Right kidney (tissue), 1 donor: ENCODE measurements at regions not wholly inside any gene's neighbourhood (a gene's known extent, or its start where the extent isn't known, plus 50 kb on each side); places are given as distances from the start of the nearest gene placed in this dataset.
"Not testable (repeated sequence)": the region's sequence is repeated elsewhere in the genome, so short reads cannot be mapped to it uniquely, and the experiment has no call there.

Experiments
- DNase-seq: peaks from one replicate; pipeline ENCODE4 v3.0.0-alpha.2; 2016

DNA sequence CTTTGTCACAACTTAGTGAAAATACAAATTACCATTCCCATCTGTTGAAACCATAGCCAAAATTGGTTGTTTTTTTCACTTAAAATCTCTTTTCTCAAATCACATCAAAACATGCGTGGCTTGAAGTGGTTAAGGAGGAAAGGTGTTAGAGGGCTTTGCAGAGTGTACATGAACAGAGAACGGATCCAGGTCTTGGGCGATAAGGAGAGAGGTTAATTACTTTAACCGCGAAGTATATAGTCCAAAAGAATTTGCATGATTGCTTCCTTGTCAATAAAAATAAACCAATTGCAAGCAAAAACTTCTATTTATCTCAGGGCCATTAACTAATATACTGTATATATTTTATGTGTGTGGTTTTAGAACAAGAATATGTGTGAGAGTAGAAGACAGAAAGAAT, 813.9 kb upstream of the SORCS1 start:
- DNase-seq: no peak

DNA sequence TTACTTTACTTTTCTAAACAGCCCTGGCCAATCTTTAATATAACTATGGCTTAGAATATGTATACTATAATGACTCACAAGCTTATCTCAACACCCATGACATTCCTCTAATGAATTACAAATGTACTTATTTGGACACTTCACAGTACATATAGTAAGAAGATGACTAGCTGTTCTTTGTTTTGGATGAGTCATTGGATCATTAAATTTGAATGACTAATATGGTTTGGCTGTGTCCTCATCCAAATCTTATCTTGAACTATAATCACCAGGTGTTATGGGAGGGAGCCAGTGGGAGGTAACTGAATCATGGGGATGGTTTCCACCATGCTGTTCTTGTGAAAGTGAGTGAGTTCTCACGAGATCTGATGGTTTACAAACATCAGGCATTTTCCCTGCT, 807.5 kb upstream of the SORCS1 start:
- DNase-seq: no peak

DNA sequence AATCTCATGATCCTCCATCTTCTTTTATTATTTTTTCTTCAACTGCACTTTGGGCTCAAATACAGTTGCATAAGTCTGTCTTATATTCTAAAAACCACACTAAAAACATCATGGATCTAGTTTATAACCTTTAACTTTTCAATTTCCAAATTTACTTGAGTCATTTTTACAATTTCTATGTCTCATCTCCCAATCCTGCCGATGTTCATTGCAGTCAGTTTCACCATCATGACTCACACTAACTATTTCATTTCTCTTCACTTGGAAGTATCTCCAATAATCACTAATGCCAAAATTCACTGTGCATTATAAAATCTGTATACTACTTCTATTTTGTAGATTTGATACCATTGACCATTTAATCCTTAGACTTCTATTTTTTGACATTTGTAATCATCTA, 806.9 kb upstream of the SORCS1 start:
- no peak for DNase-seq

DNA sequence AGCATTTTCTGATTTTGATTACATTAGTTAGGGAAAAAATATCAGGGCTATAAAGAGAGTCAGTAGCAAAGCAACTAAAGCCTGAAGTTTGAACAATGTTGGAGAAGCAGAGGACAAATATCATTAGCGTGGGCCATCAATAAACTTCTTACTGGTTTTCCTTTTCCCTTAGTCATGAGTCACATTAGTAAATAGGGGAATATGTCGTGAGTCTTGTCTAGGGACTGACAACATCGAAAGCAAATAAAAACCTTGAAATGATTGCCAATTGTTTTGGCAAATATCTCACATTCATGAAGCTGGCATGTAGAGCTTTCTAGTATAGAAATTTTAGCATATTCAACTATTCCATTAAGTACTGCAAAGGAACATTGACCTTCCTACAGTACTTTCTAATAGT, 806.0 kb upstream of the SORCS1 start:
- no peak for DNase-seq

DNA sequence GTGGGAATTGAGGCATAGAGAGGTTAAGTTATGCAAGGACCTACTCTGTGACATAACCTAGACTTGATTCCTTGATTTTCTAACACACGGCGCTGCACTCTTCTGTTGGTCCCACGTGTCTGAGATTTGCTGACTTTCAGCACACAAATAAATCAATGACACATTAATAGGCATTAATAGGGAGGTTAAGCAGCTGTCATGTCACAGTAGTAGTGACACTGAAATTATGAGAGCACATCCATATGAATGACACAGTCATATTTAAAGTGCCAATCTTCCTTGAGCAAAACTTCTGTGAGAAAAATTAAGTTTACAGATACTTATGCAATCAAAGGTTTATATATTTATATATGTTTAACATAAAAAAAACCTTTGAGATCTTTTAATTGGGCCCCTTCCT, 805.4 kb upstream of the SORCS1 start:
- DNase-seq: no peak

DNA sequence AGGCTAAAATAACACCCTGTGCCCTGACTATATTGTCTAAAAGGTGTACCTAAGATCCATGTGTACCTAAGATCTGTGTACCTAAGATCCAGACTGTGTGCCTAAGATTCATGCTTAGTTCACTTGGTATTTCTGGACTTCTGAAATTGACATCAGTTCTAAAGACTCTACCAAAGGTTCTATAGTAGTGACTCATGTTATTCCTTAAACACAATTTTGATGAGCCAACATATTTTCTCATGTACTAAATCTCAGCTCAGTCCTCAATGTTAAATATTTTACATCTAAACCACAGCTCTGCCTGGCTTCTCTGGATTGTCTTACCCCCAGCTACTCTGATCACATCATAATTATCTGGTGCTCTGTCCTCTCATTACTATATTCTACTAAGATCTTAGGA, 802.3 kb upstream of the SORCS1 start:
- DNase-seq: no peak

DNA sequence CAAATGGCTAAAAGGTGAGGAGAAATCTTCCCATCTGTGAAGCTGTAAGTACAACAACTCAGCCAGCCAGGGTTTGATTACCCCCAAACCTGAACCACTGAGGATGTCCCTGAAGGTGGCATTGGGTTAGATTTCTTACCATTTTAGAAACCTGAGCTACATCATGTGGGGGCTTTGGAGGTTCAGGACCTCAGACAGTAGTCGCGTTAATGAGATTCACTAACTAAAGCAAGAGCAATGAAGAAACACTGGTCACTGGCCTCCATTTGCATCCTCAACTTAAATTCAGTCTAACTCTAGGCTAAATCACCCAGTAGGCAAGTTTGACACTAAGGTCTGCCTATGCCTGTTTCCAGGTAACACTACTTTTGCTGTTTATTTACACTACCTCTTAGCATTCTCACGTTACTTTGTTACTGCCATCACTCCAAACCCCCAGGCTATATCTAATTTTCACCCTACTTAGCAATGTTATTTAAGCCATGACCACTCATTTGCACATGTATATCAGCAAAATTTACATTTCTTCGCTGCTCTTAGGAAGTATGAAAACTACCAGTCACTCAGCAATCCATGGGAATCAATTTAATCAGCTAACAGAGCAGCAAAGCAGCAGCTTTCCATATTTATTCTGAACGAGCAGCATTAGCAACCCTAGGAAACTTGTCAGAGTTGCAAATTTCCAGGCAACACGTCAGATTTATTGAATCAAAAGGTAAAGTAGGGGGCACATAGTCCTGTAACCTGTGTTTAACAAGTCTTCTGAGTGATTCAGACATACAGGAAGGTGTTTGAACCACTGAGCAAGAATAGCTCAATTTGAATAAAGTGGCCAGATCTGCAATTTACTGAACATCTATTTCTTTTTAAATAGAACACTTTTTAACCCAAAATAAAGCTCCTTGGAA, 788.4 kb upstream of the SORCS1 start:
- no peak for DNase-seq

DNA sequence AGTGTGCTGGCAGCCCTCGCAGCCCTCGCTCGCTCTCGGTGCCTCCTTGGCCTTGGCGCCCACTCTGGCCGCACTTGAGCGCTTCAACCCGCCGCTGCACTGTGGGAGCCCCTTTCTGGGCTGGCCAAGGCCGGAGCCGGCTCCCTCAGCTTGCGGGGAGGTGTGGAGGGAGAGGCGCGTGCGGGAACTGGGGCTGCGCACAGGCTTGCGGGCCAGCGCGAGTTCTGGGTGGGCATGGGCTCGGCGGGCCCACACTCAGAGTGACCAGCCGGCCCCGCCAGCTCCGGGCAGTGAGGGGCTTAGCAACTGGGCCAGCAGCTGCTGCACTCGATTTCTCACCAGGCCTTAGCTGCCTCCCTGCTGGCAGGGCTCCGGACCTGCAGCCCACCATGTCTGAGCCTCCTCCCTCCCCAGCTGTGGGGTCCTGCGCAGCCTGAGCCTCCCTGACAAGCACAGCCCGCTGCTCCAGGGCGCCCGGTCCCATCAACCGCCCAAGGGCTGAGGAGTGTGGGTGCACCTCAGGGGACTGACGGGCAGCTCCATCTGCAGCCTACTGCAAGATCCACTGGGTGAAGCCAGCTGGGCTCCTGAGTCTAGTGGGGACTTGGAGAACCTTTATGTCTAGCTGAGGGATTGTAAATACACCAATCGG, 786.0 kb upstream of the SORCS1 start:
- not testable (repeated sequence) for DNase-seq

DNA sequence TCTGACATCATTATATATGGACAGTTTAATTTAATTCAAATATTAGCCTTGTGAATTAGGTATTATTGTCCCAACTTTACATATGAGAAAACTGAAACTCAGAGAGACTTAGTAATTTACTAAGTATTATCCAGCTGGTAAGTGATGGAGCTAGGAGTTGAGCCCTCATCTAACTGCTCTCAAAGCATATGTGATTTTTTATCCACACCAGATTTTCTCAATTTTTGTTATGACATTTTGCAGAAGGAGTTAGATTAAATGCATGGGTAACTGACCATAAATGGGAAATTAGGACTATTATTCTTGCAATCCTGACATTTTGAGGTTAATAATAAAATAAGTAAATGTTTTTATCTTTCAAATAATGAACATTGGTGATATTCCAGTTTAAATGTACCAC, 778.3 kb upstream of the SORCS1 start:
- no peak for DNase-seq

DNA sequence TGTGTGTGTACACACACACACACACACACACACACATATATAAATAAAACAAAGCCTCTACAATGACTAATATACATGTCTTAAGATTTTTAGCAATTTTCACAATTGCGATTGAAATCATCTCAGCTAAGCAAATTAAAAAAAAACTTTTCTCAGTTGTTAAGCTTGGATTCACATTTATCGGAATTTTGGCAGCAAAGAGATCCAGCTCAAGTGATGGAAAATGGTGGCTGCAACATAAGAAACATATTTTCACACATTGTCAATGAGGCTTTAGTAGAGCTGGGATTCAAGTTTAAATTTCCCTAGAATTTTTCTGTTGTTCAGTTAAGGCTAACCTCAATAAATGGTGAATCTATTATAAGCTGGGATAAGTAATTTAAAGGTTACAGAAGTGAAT, 768.6 kb upstream of the SORCS1 start:
- DNase-seq: no peak

DNA sequence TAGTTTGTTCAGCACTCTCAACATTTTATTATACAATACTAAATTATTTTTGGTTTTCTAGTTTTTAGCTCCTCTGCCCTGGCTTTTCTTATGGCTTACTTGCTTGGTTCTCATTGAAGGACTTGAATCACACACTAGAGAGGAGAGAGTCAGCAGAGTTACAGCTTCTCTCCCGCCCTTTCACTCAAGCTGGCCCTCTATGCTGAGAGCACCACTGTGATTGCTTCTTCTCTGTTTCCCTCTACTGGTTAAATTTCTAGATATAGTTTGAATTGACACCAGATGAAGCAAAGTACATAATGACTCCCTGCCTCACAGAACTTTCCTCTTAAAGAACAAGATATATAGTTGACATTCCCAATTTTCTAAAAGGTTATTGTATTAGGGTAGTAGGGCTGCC, 767.3 kb upstream of the SORCS1 start:
- DNase-seq: no peak

DNA sequence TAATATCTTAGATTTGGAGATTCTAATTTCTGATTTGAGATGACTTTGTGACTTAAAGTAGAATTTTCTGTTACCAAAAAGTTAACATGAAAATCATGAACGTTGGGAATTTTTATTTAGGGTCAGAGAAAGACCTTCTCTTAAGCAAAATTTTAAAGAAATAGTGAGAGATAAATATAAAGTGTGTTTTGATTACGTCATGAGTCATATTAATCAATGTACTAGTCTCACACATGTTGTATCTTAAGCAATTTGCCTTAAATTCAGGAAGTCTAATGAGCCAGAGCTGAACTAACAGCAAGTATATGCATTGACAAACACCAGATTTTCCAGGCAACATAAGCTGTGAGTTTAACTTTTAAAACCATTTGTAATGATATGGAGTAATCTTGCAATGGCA, 765.5 kb upstream of the SORCS1 start:
- DNase-seq: no peak

DNA sequence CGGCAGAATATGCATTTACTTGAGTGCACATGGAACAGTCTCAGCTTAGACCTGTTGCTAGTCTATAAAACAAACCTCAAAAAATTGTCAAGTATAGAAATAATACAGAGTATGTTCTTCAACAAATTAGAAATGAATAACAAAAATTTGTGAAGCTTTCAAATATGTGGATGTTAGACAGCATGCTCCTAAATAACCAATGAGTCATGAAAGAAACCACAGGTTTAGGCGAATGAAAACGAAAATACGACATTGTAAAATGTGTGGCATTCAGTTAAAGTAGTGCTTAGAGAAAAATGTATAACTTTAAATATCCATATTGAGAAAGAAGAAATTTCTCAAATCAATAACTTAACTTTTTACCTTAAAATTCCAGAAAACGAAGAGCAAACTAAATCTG, 760.0 kb upstream of the SORCS1 start:
- DNase-seq: no peak

DNA sequence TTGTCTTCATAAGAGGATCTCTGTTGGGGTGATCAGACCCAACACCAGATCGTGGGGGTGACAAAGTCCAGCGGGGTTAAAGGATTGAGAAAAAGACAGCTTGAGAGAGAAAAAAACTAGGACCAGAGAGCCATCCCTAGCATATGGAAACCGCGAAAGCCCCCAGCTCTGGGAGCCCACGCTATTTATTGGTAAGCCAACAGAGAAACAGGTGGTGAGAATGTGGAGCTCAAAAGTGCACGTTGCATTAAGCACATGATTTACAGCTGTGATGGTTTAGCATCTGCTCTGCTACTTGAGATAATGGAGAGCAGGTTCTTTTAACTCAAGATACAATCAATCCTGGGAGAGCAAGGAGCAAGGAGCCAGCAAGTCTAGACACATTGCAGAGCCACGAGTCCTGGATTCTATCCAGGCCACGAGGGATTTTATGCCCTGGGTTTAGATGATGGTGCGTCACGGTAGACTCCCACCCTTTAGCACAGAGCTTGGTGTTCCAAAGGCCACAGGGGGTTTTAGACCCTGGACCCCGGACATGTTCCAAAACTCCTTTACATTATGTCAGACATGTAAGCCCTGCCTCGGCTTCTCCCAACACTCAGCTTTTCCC, 755.2 kb upstream of the SORCS1 start:
- no peak for DNase-seq

DNA sequence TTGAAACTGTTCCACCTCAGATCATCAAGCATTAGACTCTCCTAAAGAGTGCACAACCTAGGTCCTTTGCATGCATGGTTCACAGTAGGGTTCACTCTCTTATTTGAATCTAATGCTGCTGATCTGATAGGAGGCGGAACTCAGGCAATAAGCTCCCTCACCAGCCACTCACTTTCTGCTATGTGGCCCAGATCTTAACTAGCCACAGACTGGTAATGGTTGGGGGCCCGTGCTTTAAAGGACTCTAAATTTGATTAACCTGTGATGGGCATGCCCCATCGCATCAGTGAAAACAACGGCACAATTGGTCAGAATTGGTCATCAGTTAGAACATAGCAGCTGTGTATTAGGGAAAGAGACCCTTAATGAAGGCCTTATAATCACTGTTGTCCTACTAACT, 753.7 kb upstream of the SORCS1 start:
- no peak for DNase-seq

DNA sequence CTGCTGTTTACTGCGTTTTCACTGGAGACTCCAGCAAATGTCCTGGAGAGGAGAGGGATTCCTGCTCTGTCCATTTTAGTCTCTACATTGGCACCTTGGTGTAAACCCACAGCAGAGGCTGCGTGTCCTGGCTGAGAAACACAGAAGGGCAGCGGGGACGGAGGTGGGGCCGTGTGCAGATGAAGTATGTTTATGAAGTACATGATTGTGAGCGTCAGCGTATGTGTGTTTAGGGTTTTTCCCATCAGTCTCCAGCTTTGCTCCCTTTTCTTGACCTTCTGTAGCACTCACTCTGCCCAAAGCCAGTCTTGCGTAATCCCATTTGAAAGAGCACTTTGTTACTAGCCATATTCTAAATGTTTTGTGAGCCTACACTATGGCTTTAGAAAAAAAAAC, 750.7 kb upstream of the SORCS1 start:
- no peak for DNase-seq

DNA sequence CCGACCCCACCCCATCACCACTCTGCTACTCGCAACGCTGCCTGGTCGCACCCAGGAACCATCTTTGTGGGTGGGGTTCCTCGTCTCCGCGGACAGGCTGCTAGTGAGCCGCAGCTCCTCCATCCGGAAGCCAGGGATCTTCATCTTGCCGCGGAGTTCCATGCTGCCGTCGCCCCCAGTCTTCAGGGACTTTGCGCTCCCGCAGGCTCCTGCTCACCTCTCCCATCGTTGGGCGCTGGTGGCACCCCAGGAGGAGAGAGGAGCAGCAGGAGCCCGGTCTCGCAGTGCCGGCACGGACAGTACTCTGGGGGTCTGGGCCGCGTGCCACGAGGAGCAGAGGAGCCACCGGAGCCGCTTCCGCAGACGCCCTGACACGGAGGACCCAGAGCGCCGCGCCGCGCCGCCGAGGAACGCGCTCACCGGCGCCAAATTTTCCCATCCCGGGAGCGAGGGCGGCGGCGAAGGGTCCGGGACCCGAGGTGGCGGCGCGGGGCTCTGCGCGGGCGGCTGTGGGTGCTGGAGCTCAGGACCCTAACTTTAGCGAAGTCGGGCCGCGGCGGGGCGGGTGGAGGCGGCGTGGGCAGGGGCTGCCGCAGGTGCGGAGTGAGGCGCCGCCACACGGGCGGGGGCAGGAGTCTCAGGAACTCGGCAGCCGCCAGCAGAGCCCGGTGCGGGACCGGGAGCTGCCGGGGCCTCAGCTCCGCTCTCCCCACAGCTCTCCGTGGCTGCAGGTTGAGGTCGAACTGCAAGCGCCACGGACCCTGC, 750.1 kb upstream of the SORCS1 start:
- DNase-seq: peak; percentile 76

DNA sequence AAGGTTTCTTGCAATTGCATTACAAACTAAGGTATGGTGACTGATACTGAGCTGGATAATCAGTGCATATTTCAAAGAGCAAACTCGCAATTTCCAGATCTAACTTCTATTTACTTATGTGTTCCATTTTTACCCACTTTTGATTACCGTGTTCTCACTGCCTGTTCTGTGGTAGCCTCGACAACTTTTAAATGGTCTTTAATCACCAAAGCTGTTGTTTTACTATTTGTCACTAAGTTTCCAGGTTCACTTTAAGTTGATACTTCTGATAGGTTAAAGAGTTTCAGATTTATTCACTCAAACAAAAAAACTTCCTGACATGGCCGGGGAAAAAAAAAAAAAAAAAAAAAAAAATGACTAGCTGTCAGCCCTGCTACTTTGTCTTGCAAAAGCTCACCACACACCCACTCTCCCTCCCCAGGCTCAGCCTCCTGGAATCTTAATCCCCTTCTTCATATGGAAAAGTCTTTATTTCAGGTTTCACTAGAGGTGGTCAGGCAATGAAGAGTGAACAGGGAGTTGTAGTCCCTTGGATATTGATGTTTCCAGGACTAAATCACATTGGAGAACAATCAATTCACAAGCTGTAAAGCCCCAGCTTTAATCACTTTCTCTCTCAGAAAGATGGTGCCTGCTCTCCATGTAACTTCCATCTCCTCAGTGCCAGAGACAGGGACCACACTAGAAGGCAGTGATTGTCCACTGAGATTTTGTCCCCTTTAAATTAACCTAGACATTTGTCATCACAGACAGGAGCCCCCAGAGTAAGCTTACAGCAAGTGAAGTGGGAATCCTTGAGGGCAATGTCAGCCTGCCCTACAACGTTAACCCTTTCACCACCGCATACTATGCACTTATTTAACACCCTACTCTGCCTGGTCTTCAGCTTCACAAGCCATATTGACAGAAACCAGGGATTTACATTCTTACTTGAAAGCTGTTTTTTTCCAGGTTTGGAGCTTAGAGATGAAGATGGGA, 749.1 kb upstream of the SORCS1 start:
- peak; percentile 6 for DNase-seq

DNA sequence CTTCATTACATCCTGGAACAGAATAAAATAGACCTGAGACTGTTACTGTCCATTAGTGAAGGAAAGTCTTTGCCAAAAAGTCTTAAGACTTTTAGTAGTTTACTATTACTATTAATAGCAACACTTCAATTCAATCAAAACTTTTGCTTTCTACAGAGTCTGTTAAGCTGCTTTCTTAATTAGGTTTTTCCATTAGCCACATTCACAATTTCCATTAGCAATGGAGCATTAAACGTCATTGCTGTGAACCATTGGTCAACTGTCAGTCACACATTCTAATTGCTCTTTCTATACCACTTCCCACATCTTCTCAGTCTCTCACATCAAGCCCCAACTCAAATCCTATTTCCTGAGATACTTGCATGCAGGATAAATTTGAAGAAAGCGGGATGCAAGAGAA, 736.6 kb upstream of the SORCS1 start:
- DNase-seq: no peak

DNA sequence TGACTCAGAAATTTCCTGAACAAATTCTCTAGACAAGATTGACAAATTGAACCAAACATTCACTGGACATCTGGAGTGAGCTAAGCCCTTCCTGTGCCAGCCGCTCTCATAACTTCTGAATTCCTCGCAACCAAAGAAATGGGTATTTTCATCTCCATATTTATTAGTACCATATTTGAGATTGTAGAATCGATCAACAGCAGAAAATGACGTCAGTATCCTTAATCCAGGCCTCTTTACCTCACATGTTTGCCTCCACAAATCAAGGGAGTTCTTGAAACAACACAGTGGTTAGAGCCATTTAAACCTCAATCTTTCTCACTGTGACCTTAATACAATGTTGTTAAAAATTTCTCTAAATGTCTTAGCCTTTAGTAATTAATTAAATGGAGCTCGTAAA, 735.6 kb upstream of the SORCS1 start:
- DNase-seq: no peak

DNA sequence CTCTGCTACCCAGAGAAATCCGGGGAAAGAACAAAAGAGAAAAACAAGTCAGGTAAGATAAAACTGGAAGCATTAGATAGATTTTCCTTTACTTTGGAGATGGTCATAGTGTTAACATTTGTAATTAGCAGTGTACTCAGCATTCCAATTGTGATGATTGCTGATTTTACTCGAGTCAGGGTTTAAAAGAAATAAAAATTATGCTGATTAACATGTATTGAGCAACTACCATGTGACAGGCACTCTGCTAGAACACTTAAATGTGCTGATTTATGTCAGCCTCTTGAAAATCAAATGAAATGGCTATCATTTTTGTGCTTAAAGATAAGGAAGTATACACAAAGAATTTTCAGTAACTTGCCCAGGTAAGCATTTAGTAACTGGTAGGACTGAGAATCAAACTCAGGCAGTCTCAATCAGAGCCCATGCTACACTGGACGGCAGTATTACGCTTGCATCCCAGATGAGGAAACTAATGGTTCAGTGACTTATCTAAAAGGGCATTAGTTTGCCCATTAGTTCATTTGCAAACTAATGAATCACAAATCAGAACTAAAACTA, 735.1 kb upstream of the SORCS1 start:
- no peak for DNase-seq
